HG02610 (cell line): ENCODE measurements at regions not wholly inside any gene's neighbourhood (a gene's known extent, or its start where the extent isn't known, plus 50 kb on each side); places are given as distances from the start of the nearest gene placed in this dataset.

ENCODE experiments used
- ATAC-seq: cut with Tn5 transposase; IDR thresholded peaks from one replicate; pipeline ENCODE4 v1.9.1; 2021; ENCODE audit warnings: mild to moderate bottlenecking, moderate library complexity; ENCODE audit not compliant: unreplicated experiment

- ATAC-seq = no peak
Measured at GRCh38 chr3:107150675-107151074, 226.6 kb upstream of the CCDC54 start.

GRCh38 chr3:107153981-107154380 lies 223.3 kb upstream of the CCDC54 start:
- ATAC-seq = no peak

GRCh38 chr3:107172411-107172810 lies 204.8 kb upstream of the CCDC54 start:
- no peak for ATAC-seq

GRCh38 chr3:107184375-107184774 lies 192.9 kb upstream of the CCDC54 start:
- ATAC-seq = no peak

GRCh38 chr3:107188262-107188661 lies 189.0 kb upstream of the CCDC54 start:
- ATAC-seq = no peak

GRCh38 chr3:107189158-107189791 lies 188.0 kb upstream of the CCDC54 start:
- no peak for ATAC-seq

GRCh38 chr3:107193116-107193515 lies 184.1 kb upstream of the CCDC54 start:
- ATAC-seq = no peak

- no peak for ATAC-seq
Measured at GRCh38 chr3:107198581-107199181, 178.6 kb upstream of the CCDC54 start.

- no peak for ATAC-seq
Measured at GRCh38 chr3:107201146-107201545, 176.1 kb upstream of the CCDC54 start.

- ATAC-seq = peak; percentile 59
Measured at GRCh38 chr3:107202885-107203284, 174.4 kb upstream of the CCDC54 start.

- ATAC-seq = no peak
Measured at GRCh38 chr3:107204121-107204520, 173.1 kb upstream of the CCDC54 start.

GRCh38 chr3:107205358-107205757 lies 171.9 kb upstream of the CCDC54 start:
- no peak for ATAC-seq

GRCh38 chr3:107206141-107206540 lies 171.1 kb upstream of the CCDC54 start:
- ATAC-seq = no peak

- no peak for ATAC-seq
Measured at GRCh38 chr3:107206945-107207344, 170.3 kb upstream of the CCDC54 start.

- ATAC-seq = no peak
Measured at GRCh38 chr3:107208100-107208499, 169.1 kb upstream of the CCDC54 start.

- ATAC-seq = no peak
Measured at GRCh38 chr3:107208796-107209195, 168.4 kb upstream of the CCDC54 start.

GRCh38 chr3:107209302-107209990 lies 167.8 kb upstream of the CCDC54 start:
- ATAC-seq = no peak

- no peak for ATAC-seq
Measured at GRCh38 chr3:107211608-107212007, 165.6 kb upstream of the CCDC54 start.

GRCh38 chr3:107212618-107213017 lies 164.6 kb upstream of the CCDC54 start:
- ATAC-seq = peak; percentile 52

GRCh38 chr3:107213044-107213669 lies 164.1 kb upstream of the CCDC54 start:
- ATAC-seq = peak; percentile 26

GRCh38 chr3:107216229-107216628 lies 161.0 kb upstream of the CCDC54 start:
- no peak for ATAC-seq

GRCh38 chr3:107216711-107217110 lies 160.5 kb upstream of the CCDC54 start:
- ATAC-seq = no peak
